ENCODE measurements at regions not wholly inside any gene's neighbourhood (a gene's known extent, or its start where the extent isn't known, plus 50 kb on each side); places are given as distances from the start of the nearest gene placed in this dataset.
A peak's percentile ranks its signal among the peaks of the same experiment; 100 is the strongest.
"Not testable (repeated sequence)": the region's sequence is repeated elsewhere in the genome, so short reads cannot be mapped to it uniquely, and the experiment has no call there.

DNA sequence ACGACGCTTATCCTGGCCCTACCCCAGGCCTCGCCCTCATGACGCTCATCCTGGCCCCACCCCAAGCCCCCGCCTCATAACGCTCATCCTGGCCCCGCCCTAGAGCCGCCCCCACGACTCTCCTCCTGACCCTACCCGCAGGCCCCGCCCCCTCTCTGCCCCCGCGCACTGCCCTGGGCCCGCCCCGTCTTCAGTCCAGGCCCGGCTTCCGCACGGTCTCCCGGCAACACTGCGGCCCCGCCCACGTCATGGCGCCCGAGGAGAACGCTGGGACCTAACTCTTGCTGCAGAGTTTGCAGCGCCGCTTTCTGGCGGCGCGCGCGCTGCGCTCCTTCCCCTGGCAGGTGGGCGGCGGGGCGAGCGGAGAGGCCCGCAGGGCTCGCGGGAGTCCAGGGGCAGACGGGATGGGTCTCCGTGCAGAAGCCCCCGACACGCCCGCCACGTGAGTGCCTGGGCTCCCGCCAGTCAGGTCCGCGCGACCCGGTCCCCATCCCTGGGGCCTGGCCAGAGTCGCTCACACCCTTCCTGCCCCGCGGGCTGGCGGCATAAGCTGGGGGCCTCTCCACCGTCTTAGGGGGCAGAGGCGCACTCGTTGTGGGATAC, 52.5 kb upstream of the ROPN1B start:
- H3K27ac ChIP-seq (ENCODE audit: low read length), result peak overlapping the region; percentile 90
- TF ChIP-seq, protein P1, sequence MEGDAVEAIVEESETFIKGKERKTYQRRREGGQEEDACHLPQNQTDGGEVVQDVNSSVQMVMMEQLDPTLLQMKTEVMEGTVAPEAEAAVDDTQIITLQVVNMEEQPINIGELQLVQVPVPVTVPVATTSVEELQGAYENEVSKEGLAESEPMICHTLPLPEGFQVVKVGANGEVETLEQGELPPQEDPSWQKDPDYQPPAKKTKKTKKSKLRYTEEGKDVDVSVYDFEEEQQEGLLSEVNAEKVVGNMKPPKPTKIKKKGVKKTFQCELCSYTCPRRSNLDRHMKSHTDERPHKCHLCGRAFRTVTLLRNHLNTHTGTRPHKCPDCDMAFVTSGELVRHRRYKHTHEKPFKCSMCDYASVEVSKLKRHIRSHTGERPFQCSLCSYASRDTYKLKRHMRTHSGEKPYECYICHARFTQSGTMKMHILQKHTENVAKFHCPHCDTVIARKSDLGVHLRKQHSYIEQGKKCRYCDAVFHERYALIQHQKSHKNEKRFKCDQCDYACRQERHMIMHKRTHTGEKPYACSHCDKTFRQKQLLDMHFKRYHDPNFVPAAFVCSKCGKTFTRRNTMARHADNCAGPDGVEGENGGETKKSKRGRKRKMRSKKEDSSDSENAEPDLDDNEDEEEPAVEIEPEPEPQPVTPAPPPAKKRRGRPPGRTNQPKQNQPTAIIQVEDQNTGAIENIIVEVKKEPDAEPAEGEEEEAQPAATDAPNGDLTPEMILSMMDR (IDR thresholded peaks at IDR 0.05; ENCODE audit: low read length), result peak; percentile 31
- no peak for TF ChIP-seq EZH2 (optimal IDR thresholded peaks at IDR 0.05; ENCODE audit: low read depth, low read length)
- H3K9me2 ChIP-seq (replicated peaks; ENCODE audit: insufficient read depth, low read length), result no peaks in the 10 kb centered on the region
- peak overlapping the region; percentile 30 for H2AFZ ChIP-seq (ENCODE audit: low read length)
- DNase-seq, result peak; percentile 95
- no peaks in the 10 kb centered on the region for H3K9me3 ChIP-seq (replicated peaks; ENCODE audit: insufficient read depth, low read length)
- H3K4me2 ChIP-seq (ENCODE audit: low read depth, low read length), result peak overlapping the region; percentile 80
- peaks cover 7% of the 10 kb centered on the region for H3K79me2 ChIP-seq (ENCODE audit: low read length)
- H3K9ac ChIP-seq (ENCODE audit: low read length), result peak overlapping the region; percentile 95
- no peaks in the 10 kb centered on the region for H4K20me1 ChIP-seq (ENCODE audit: insufficient read depth, low read length)
- H3K36me3 ChIP-seq (replicated peaks; ENCODE audit: insufficient read depth, low read length), result no peaks in the 10 kb centered on the region
- H3F3A ChIP-seq (ENCODE audit: insufficient read depth, low read length), result peaks cover 17% of the 10 kb centered on the region
- peaks cover 21% of the 10 kb centered on the region for H3K4me1 ChIP-seq (ENCODE audit: low read length)
- no peaks in the 10 kb centered on the region for H3K27me3 ChIP-seq (replicated peaks; ENCODE audit: insufficient read depth, low read length)
- peak overlapping the region; percentile 79 for H3K4me3 ChIP-seq (ENCODE audit: low read length)

DNA sequence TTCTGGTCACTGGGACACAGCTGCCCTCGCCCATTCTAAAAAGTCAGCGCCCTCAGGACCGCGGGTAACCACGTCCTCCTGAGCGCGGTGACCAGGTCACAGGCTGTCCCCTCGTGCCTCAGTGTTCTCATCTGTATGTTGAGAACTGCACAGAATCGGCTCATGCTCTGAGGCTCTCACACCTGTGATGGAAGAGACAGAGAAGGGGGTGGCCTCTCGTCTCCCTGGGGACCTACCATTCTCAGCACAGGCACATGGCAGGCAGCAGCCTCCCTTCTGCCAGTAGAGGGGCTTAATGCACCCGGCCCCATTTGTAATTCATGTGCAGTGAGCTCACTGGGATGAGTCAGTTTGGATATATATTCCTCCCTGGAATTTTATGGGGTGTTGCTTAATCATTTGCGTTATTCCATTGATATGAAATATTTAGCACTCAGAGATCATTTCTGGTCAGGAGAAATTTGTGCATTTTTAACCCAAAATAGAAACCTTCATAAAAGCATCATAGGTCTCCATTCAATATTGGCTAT, 51.9 kb upstream of the ROPN1B start:
- Histone ChIP-seq H3F3A (ENCODE audit: insufficient read depth, low read length) (peaks cover 17% of the 10 kb centered on the region), H3K9ac (ENCODE audit: low read length) (peak overlapping the region; percentile 95), H3K4me1 (ENCODE audit: low read length) (peaks cover 23% of the 10 kb centered on the region), H3K4me2 (ENCODE audit: low read depth, low read length) (peak overlapping the region; percentile 80), H3K27ac (ENCODE audit: low read length) (peak overlapping the region; percentile 90), H2AFZ (ENCODE audit: low read length) (peak overlapping the region; percentile 30), H3K4me3 (ENCODE audit: low read length) (peak overlapping the region; percentile 79)
- H3K36me3 ChIP-seq (replicated peaks; ENCODE audit: insufficient read depth, low read length); H3K9me3 ChIP-seq (replicated peaks; ENCODE audit: insufficient read depth, low read length); H3K79me2 ChIP-seq (ENCODE audit: low read length); H4K20me1 ChIP-seq (ENCODE audit: insufficient read depth, low read length); H3K27me3 ChIP-seq (replicated peaks; ENCODE audit: insufficient read depth, low read length); H3K9me2 ChIP-seq (replicated peaks; ENCODE audit: insufficient read depth, low read length): not testable (repeated sequence)
- DNase-seq, result peak; percentile 40

DNA sequence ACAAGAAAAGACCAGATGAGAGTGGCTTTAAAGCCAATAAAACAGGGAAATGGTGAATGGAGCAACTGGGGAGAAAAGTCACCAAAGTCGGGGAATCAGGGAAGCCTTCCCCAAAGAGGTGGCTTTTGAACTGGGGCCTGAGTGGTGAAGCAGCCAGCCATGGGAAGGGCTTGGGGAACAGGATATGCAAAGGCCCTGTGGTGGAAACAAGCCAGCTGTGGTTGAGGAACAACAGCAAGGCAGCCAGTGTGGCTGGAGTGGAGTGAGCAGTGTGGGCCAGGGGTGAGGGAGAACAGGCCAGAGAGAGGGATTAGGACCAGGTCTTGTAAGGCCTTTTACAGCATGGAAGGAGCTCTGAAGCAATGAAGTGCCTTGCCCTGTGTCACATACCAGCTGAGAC, 51.0 kb upstream of the ROPN1B start:
- H3K9me3 ChIP-seq (replicated peaks; ENCODE audit: insufficient read depth, low read length); H4K20me1 ChIP-seq (ENCODE audit: insufficient read depth, low read length); DNase-seq; H2AFZ ChIP-seq (ENCODE audit: low read length); H3K27me3 ChIP-seq (replicated peaks; ENCODE audit: insufficient read depth, low read length); H3K36me3 ChIP-seq (replicated peaks; ENCODE audit: insufficient read depth, low read length); H3K9me2 ChIP-seq (replicated peaks; ENCODE audit: insufficient read depth, low read length); H3K79me2 ChIP-seq (ENCODE audit: low read length); H3K4me3 ChIP-seq (ENCODE audit: low read length): not testable (repeated sequence)
- Histone ChIP-seq H3K27ac (ENCODE audit: low read length) (peak overlapping the region; percentile 90), H3K9ac (ENCODE audit: low read length) (peak overlapping the region; percentile 56; the same call in 1 of the 2 replicates), H3K4me1 (ENCODE audit: low read length) (peaks cover 23% of the 10 kb centered on the region), H3F3A (ENCODE audit: insufficient read depth, low read length) (peaks cover 17% of the 10 kb centered on the region), H3K4me2 (ENCODE audit: low read depth, low read length) (peak overlapping the region; percentile 56; the same call in 1 of the 2 replicates)

DNA sequence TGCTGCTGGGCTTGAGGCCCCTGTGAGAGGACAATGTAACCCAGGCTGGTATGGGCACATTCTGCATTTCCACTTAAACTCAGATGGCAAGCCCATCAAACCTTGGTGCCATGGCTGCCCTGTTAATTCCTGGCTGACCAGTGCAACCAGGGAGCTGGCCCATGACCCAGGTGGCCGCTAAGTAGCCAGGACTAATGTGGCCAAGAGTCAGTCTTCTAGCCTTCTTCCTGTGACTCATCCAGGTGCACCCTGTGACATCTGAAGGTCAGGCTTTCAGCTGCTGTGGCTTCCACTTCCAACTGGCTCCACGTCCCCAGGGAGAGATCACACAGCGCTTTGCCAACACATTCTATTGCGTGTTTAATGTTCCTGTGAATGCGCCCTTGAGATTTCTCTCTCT, 50.5 kb upstream of the ROPN1B start:
- Histone ChIP-seq H3K9ac (ENCODE audit: low read length) (peak overlapping the region; percentile 56), H3K4me1 (ENCODE audit: low read length) (peaks cover 23% of the 10 kb centered on the region), H3K4me2 (ENCODE audit: low read depth, low read length) (peak overlapping the region; percentile 56; the same call in 1 of the 2 replicates), H3K27ac (ENCODE audit: low read length) (peak overlapping the region; percentile 90), H3F3A (ENCODE audit: insufficient read depth, low read length) (peaks cover 17% of the 10 kb centered on the region)
- H4K20me1 ChIP-seq (ENCODE audit: insufficient read depth, low read length); H3K4me3 ChIP-seq (ENCODE audit: low read length); H3K9me3 ChIP-seq (replicated peaks; ENCODE audit: insufficient read depth, low read length); H3K79me2 ChIP-seq (ENCODE audit: low read length); H3K9me2 ChIP-seq (replicated peaks; ENCODE audit: insufficient read depth, low read length); H3K27me3 ChIP-seq (replicated peaks; ENCODE audit: insufficient read depth, low read length); H3K36me3 ChIP-seq (replicated peaks; ENCODE audit: insufficient read depth, low read length); H2AFZ ChIP-seq (ENCODE audit: low read length): not testable (repeated sequence)
- peak; percentile 16 for DNase-seq

DNA sequence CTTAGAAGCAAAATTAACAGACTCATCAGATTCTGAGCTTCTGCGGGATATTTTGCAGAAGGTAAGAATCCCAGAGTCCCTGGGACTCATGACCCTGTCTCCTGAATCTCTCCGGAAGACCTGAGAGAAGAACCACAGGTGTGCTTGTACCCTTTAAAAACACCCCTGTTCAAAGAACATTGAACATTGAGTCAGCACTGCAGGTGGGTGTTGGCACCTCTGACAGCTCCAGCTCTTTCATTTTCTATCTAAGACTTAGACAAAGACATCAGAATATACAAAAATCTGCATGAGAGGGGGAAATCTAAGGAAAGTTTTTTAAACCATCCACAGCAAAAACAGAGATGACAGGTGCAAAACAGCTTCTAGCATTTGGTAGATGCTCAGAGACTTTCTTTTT, 50.1 kb upstream of the ROPN1B start:
- not testable (repeated sequence) for H4K20me1 ChIP-seq (ENCODE audit: insufficient read depth, low read length); H3K27me3 ChIP-seq (replicated peaks; ENCODE audit: insufficient read depth, low read length); H3K9me2 ChIP-seq (replicated peaks; ENCODE audit: insufficient read depth, low read length); H2AFZ ChIP-seq (ENCODE audit: low read length); H3K36me3 ChIP-seq (replicated peaks; ENCODE audit: insufficient read depth, low read length); H3K79me2 ChIP-seq (ENCODE audit: low read length); H3K9me3 ChIP-seq (replicated peaks; ENCODE audit: insufficient read depth, low read length); H3K4me3 ChIP-seq (ENCODE audit: low read length)
- DNase-seq, result peak; percentile 80
- Histone ChIP-seq H3K4me1 (ENCODE audit: low read length) (peaks cover 23% of the 10 kb centered on the region), H3K9ac (ENCODE audit: low read length) (peak overlapping the region; percentile 56), H3K4me2 (ENCODE audit: low read depth, low read length) (peak overlapping the region; percentile 56; the same call in 1 of the 2 replicates), H3K27ac (ENCODE audit: low read length) (peak overlapping the region; percentile 90), H3F3A (ENCODE audit: insufficient read depth, low read length) (peaks cover 17% of the 10 kb centered on the region)
